GM13976 (cell line): ENCODE measurements at regions not wholly inside any gene's neighbourhood (a gene's known extent, or its start where the extent isn't known, plus 50 kb on each side); places are given as distances from the start of the nearest gene placed in this dataset.
"Not testable (repeated sequence)": the region's sequence is repeated elsewhere in the genome, so short reads cannot be mapped to it uniquely, and the experiment has no call there.

Source experiments
- DNase-seq: peaks from one replicate; pipeline ENCODE4 v3.0.0; 2012; ENCODE audit warnings: low spot score
- CTCF ChIP-seq: IDR thresholded peaks from 2 replicates; pipeline ENCODE4 v1.5.1; 2012; ENCODE audit warnings: borderline replicate concordance, mild to moderate bottlenecking; ENCODE audit not compliant: insufficient read depth; ENCODE audit errors: extremely low read depth, missing control alignments, control extremely low read depth
- in situ Hi-C: fragments of 300-500 bp; cut with MboI; formaldehyde crosslinking; loops from one replicate; pipeline ENCODE4 v1.12.0; 2022; ENCODE audit warnings: low sequenced_read_pairs, mixed read lengths, inconsistent platforms; ENCODE audit not compliant: unreplicated experiment

- DNase-seq, result no peak
- no peak for TF ChIP-seq CTCF
- in situ Hi-C loops, result no loop called here
These were observed 728.7 kb downstream of the GALC start for GRCh38 chr14:87264272-87264785.

- no peak for DNase-seq
- TF ChIP-seq CTCF, result no peak
- in situ Hi-C loops, result no loop called here
These were observed 731.4 kb downstream of the GALC start for GRCh38 chr14:87261621-87262020.

DNA sequence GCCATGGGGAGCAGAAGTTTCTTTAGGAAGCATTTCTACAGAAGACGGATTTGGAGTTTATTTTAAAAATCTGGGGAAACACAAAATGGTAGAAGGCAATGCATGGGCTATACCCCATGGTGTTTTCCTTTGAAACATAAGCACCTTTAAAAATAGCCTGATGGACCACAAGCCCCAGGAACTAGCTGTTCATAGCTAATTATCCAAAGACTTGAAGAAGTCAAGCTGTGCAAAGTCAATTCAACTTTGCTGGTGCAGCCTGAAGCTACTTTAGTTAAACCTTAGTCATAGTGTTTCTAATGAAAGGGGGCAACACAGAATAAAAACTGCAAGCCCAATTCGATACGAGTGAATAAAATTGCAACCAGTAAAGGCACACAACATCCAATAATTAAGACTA is 732.5 kb downstream of the GALC start:
- DNase-seq, result no peak
- in situ Hi-C loops, result no loop called here
- TF ChIP-seq CTCF, result no peak

GRCh38 chr14:87257421-87257820 is 735.6 kb downstream of the GALC start:
- DNase-seq, result no peak
- no peak for TF ChIP-seq CTCF
- in situ Hi-C loops, result no loop called here

DNA sequence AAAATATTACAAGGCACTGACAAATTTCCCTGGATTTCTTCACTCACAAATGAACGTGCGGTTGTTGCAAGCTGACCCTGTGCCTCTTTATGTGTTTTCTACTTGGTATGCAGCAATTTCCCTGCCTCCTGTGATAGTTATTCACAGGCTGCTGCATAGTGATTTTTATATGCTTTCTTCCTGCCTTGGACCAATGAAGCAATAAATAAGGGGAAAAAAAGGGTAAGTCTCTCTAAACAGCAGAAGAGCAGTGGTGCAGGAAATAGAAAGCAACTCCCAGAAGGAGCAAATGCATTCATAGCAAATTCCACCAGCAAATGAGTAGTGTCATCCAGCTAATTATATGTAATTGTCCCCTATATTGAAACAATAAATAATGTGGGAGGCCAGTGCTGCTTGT is 737.9 kb downstream of the GALC start:
- in situ Hi-C loops, result no loop called here
- no peak for TF ChIP-seq CTCF
- no peak for DNase-seq

DNA sequence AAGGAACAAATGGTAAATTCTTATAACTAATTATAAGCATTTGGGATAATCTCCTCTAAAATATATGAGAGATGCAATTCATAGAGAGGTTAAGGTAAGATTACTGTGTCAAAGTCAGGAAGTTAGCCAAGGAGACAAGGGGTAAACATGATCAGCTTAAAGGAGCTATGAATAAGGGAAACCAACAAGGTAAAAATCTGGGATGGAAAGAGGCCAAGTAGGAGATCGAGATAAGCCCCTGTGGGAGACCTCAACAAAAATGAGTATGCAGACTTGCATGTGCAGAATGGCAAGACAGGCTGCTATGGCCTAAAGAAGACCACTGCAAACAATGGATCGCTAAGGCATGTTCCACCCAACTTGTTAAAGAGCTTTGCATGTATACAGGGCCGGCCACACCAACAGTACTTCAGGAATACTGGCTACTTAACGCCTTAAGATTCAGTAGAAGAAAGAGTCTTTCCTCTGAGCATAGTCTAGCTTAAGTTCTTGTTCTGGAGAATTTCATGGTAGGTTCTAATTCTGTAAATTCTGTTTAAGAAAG is 738.6 kb downstream of the GALC start:
- no peak for DNase-seq
- in situ Hi-C loops, result no loop called here
- TF ChIP-seq CTCF, result no peak

DNA sequence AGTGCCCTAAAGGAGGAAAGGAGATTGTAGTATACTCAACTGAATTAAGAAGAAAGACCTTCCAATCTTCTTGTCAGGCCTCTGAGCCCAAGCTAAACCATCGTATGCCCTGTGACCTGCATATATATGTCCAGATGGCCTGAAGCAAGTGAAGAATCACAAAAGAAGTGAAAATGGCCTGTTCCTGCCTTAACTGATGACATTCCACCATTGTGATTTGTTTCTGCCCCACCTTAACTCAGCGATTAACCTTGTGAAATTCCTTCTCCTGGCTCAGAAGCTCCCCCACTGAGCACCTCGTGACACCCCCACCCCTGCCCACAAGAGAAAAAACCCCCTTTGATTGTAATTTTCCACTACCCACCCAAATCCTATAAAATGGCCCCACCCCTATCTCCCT is 739.2 kb downstream of the GALC start:
- DNase-seq, in situ Hi-C loops: not testable (repeated sequence)
